SK-N-SH (cell line): ENCODE measurements at regions not wholly inside any gene's neighbourhood (a gene's known extent, or its start where the extent isn't known, plus 50 kb on each side); places are given as distances from the start of the nearest gene placed in this dataset.

Experiments
- CTCF ChIA-PET: fragments of 300-600, 350-600 bp; formaldehyde crosslinking; extraction: SDS; loops from one replicate; lab custom pipeline; 2021; lab: Yijun Ruan, JAX
- POLR2A ChIA-PET: fragments of 350-600 bp; sonication (Branson Sonifier 250); formaldehyde crosslinking; extraction: SDS; loops from one replicate; lab custom pipeline; 2020; ENCODE audit warnings: antibody characterized with exemption, inconsistent platforms; lab: Yijun Ruan, JAX
- DNase-seq: peaks from one replicate; pipeline ENCODE4 v3.0.0; 2012
- H2AFZ ChIP-seq: fragments of 200-600 bp; sonication (generic); 2 replicates; pipeline ENCODE4 v1.8.1; 2016; ENCODE audit warnings: antibody characterized with exemption, mild to moderate bottlenecking, low read depth
- H3F3A ChIP-seq: fragments of 200-600 bp; sonication (generic); replicated peaks from 2 replicates; pipeline ENCODE3; 2016; ENCODE audit warnings: antibody characterized with exemption, mild to moderate bottlenecking; ENCODE audit not compliant: insufficient read depth
- H3K27ac ChIP-seq, 2 experiments: fragments of 200-500 bp in 1 of 2; fragments of 200-600 bp in 1 of 2; sonication (Bioruptor generic) in 1 of 2; sonication (generic), shearing (Covaris generic) in 1 of 2; 2 replicates each; pipeline versions ENCODE4 v1.5.1 to v1.6.1; 2014 to 2016; ENCODE audit warnings: low read depth in 2 of 2, inconsistent platforms in 1 of 2, low read length in 1 of 2, mild to moderate bottlenecking in 1 of 2, mixed read lengths in 1 of 2
- H3K27me3 ChIP-seq: fragments of 200-600 bp; sonication (generic), shearing (Covaris generic); 2 replicates; pipeline ENCODE4 v1.6.1; 2016; ENCODE audit warnings: mixed run types; ENCODE audit not compliant: insufficient read depth
- H3K36me3 ChIP-seq, 2 experiments: fragments of 200-500 bp in 1 of 2; fragments of 200-600 bp in 1 of 2; sonication (Bioruptor generic) in 1 of 2; sonication (generic) in 1 of 2; replicated peaks in 1 of 2; 2 replicates each; pipeline versions ENCODE3 to v1.5.1; 2014 to 2016; ENCODE audit warnings: low read length in 1 of 2, mild to moderate bottlenecking in 1 of 2; ENCODE audit not compliant: insufficient read depth in 2 of 2, control insufficient read depth in 1 of 2
- H3K4me1 ChIP-seq, 2 experiments: fragments of 200-500 bp in 1 of 2; fragments of 200-600 bp in 1 of 2; sonication (Bioruptor generic) in 1 of 2; sonication (generic), shearing (Covaris generic) in 1 of 2; 2 replicates each; pipeline versions ENCODE4 v1.5.1 to v1.6.1; 2014 to 2016; ENCODE audit warnings: low read depth in 1 of 2, low read length in 1 of 2, mixed run types in 1 of 2; ENCODE audit not compliant: insufficient read depth in 2 of 2, control insufficient read depth in 1 of 2
- H3K4me2 ChIP-seq: fragments of 200-600 bp; sonication (generic), shearing (Covaris generic); 2 replicates; pipeline ENCODE4 v1.6.1; 2017; ENCODE audit warnings: mixed run types
- H3K4me3 ChIP-seq, 2 experiments: fragments of 200-500 bp in 1 of 2; fragments of 200-600 bp in 1 of 2; sonication (Bioruptor generic) in 1 of 2; sonication (generic), shearing (Covaris generic) in 1 of 2; 2 replicates each; pipeline versions ENCODE4 v1.5.1 to v1.8.1; 2014 to 2016; ENCODE audit warnings: low read depth in 2 of 2, inconsistent platforms in 1 of 2, low read length in 1 of 2, mild to moderate bottlenecking in 1 of 2, mixed read lengths in 1 of 2, moderate library complexity in 1 of 2
- H3K79me2 ChIP-seq: fragments of 200-600 bp; sonication (generic); 2 replicates; pipeline ENCODE4 v1.8.1; 2017; ENCODE audit warnings: mild to moderate bottlenecking; ENCODE audit not compliant: insufficient read depth
- H3K9ac ChIP-seq: fragments of 200-600 bp; sonication (generic); 2 replicates; pipeline ENCODE4 v1.6.1; 2017; ENCODE audit warnings: mixed run types
- H3K9me2 ChIP-seq: fragments of 200-600 bp; sonication (generic); 2 replicates; pipeline ENCODE4 v1.6.1; 2017; ENCODE audit warnings: mixed run types
- H3K9me3 ChIP-seq: fragments of 200-600 bp; sonication (generic); 2 replicates; pipeline ENCODE4 v1.6.1; 2017; ENCODE audit warnings: mixed run types, mild to moderate bottlenecking, moderate library complexity
- H4K20me1 ChIP-seq: fragments of 200-600 bp; sonication (generic); 2 replicates; pipeline ENCODE4 v1.6.1; 2017; ENCODE audit warnings: mild to moderate bottlenecking, mixed run types; ENCODE audit not compliant: insufficient read depth
- ELF1 ChIP-seq: IDR thresholded peaks from 2 replicates; pipeline ENCODE4 v1.4.0; 2012
- EP300 ChIP-seq, 2 experiments: IDR thresholded peaks; 2 replicates each; pipeline versions ENCODE4 v1.4.0 to v1.6.1; 2012; ENCODE audit warnings: borderline replicate concordance in 1 of 2, low read depth in 1 of 2, low read length in 1 of 2
- EZH2phosphoT487 ChIP-seq: fragments of 200-600 bp; sonication (generic); IDR thresholded peaks from 2 replicates; pipeline ENCODE4 v1.6.1; 2017; ENCODE audit warnings: low read depth, mixed run types, mild to moderate bottlenecking, antibody characterized with exemption, moderate library complexity, borderline replicate concordance
- FOSL2 ChIP-seq: IDR thresholded peaks from 2 replicates; pipeline ENCODE4 v1.4.0; 2012; ENCODE audit warnings: low read depth, mild to moderate bottlenecking, moderate library complexity, borderline replicate concordance
- FOXM1 ChIP-seq: IDR thresholded peaks from 2 replicates; pipeline ENCODE4 v1.4.0; 2012; ENCODE audit warnings: low read depth, mild to moderate bottlenecking
- GATA2 ChIP-seq: sonication (generic); formaldehyde crosslinking; IDR thresholded peaks from 2 replicates; pipeline ENCODE4 v1.5.0; 2020; ENCODE audit warnings: mild to moderate bottlenecking, missing genetic modification reagents
- JUND ChIP-seq: IDR thresholded peaks from 2 replicates; pipeline ENCODE4 v1.4.0; 2012
- MEF2A ChIP-seq: IDR thresholded peaks from 2 replicates; pipeline ENCODE4 v1.4.0; 2012; ENCODE audit warnings: low read depth, borderline replicate concordance
- MXI1 ChIP-seq: IDR thresholded peaks from 2 replicates; pipeline ENCODE4 v1.6.1; 2012; ENCODE audit warnings: mild to moderate bottlenecking, low read depth, low read length, improper control_type of control experiment
- NFIC ChIP-seq: IDR thresholded peaks from 2 replicates; pipeline ENCODE4 v1.4.0; 2012; ENCODE audit warnings: borderline replicate concordance
- POLR2AphosphoS5 ChIP-seq: IDR thresholded peaks from 2 replicates; pipeline ENCODE4 v1.6.1; 2012; ENCODE audit warnings: low read depth, low read length
- SIN3A ChIP-seq: IDR thresholded peaks from 2 replicates; pipeline ENCODE4 v1.6.1; 2012; ENCODE audit warnings: low read depth, mild to moderate bottlenecking, low read length, moderate library complexity, borderline replicate concordance
- SMC3 ChIP-seq: IDR thresholded peaks from 2 replicates; pipeline ENCODE4 v1.6.1; 2012; ENCODE audit warnings: low read depth, low read length, improper control_type of control experiment
- TCF12 ChIP-seq: IDR thresholded peaks from 2 replicates; pipeline ENCODE4 v1.4.0; 2012
- YY1 ChIP-seq: IDR thresholded peaks from 2 replicates; pipeline ENCODE4 v1.4.0; 2012; ENCODE audit warnings: low read depth, mild to moderate bottlenecking
- WGBS: methylation state at CpG from one replicate; pipeline ENCODE4 v1.1.6; 2017; ENCODE audit warnings: low lambda C conversion rate; 5-methylcytosine and 5-hydroxymethylcytosine counted together
- TF ChIP-seq, protein P1 (sequence below): IDR thresholded peaks from 2 replicates; pipeline ENCODE4 v1.6.1; 2012; ENCODE audit warnings: mild to moderate bottlenecking, low read depth, low read length, moderate library complexity
- TF ChIP-seq, protein P2 (sequence below): IDR thresholded peaks from 2 replicates; pipeline ENCODE4 v1.4.0; 2012; ENCODE audit warnings: low read depth, borderline replicate concordance
- TF ChIP-seq, protein P3 (sequence below): IDR thresholded peaks from 2 replicates; pipeline ENCODE4 v1.4.0; 2012; ENCODE audit warnings: low read depth, borderline replicate concordance

DNA sequence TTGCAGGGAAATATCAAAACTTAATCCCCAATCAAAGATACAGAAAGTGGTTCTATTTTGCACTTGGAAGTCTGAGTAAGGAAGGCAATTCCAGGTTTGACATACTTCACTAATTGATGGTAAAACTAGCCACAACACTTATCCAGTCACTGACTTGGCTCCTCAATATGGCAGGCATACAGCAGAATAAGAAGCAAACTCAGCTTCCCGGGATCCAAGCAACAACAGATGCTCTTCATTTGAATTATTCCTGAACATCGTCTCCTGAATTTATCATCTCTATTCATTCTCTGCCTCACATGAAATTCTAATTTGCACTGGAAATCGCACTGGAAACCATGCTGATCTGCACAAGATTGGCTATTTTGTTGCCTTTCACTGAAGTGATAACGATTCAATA is 629.6 kb downstream of the PRELID2 start:
- Histone ChIP-seq H3F3A (no peaks in the 10 kb centered on the region), H3K79me2 (no peaks in the 10 kb centered on the region), H2AFZ (no peak overlapping the region), H3K9me3 (no peaks in the 10 kb centered on the region), H3K27me3 (no peaks in the 10 kb centered on the region), H3K9me2 (no peaks in the 10 kb centered on the region), H3K4me3 (no peak overlapping the region), H4K20me1 (no peaks in the 10 kb centered on the region), H3K9ac (no peak overlapping the region), H3K4me2 (no peak overlapping the region), H3K4me1 (peaks cover 0 to 14% of the 10 kb centered on the region in 2 experiments; a peak in 1 of 4 replicates), H3K27ac (no peak overlapping the region), H3K36me3 (no peaks in the 10 kb centered on the region)
- WGBS: 41% methylated on average over 4 of the region's 4 CpGs
- no peak for DNase-seq
- POLR2A ChIA-PET: no interaction called here
- TF ChIP-seq, protein P1, sequence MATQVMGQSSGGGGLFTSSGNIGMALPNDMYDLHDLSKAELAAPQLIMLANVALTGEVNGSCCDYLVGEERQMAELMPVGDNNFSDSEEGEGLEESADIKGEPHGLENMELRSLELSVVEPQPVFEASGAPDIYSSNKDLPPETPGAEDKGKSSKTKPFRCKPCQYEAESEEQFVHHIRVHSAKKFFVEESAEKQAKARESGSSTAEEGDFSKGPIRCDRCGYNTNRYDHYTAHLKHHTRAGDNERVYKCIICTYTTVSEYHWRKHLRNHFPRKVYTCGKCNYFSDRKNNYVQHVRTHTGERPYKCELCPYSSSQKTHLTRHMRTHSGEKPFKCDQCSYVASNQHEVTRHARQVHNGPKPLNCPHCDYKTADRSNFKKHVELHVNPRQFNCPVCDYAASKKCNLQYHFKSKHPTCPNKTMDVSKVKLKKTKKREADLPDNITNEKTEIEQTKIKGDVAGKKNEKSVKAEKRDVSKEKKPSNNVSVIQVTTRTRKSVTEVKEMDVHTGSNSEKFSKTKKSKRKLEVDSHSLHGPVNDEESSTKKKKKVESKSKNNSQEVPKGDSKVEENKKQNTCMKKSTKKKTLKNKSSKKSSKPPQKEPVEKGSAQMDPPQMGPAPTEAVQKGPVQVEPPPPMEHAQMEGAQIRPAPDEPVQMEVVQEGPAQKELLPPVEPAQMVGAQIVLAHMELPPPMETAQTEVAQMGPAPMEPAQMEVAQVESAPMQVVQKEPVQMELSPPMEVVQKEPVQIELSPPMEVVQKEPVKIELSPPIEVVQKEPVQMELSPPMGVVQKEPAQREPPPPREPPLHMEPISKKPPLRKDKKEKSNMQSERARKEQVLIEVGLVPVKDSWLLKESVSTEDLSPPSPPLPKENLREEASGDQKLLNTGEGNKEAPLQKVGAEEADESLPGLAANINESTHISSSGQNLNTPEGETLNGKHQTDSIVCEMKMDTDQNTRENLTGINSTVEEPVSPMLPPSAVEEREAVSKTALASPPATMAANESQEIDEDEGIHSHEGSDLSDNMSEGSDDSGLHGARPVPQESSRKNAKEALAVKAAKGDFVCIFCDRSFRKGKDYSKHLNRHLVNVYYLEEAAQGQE: no peak
- TF ChIP-seq MEF2A: no peak
- CTCF ChIA-PET: interaction anchor here (1.1 kb wide), 1 partner anchor 74 kb away, joined by 3 read pairs; no protein-coding TSS in a partner anchor

DNA sequence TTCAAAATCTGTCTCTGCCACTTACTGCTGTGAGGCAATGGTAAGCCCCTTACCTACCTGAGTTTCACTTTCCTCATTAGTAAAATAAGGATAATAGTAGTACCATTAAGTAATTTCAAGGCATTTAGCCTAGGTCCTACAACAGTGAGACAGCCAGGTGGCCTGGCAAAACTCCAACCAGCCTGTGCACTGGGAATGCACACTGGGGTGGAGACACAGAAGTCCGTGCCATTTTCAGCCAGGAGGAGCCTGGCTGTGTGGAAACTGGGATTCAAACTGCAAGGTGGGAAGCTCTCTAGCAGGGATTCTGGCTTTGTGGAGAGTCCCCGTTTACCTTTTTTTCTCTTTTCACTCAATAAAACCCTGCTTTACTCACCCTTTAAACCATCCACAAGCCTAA is 630.4 kb downstream of the PRELID2 start:
- DNase-seq: no peak
- WGBS: 42% methylated on average over 1 of the region's 2 CpGs
- CTCF ChIA-PET: interaction anchor here (1.1 kb wide), 1 partner anchor 73 kb away, joined by 3 read pairs; no protein-coding TSS in a partner anchor
- Histone ChIP-seq H3K9me3 (no peaks in the 10 kb centered on the region), H3K27ac (no peak overlapping the region), H3K4me3 (no peak overlapping the region), H3K36me3 (no peaks in the 10 kb centered on the region), H3K9ac (no peak overlapping the region), H4K20me1 (no peaks in the 10 kb centered on the region), H2AFZ (no peak overlapping the region), H3F3A (no peaks in the 10 kb centered on the region), H3K79me2 (no peaks in the 10 kb centered on the region), H3K9me2 (no peaks in the 10 kb centered on the region), H3K4me1 (peaks cover 0 to 14% of the 10 kb centered on the region in 2 experiments; a peak in 1 of 4 replicates), H3K27me3 (no peaks in the 10 kb centered on the region), H3K4me2 (no peak overlapping the region)
- POLR2A ChIA-PET: no interaction called here
- TF ChIP-seq FOSL2: no peak
- no peak for TF ChIP-seq MEF2A
- TF ChIP-seq ELF1: no peak
- no peak for TF ChIP-seq EZH2phosphoT487
- no peak for TF ChIP-seq GATA2
- TF ChIP-seq, protein P2, sequence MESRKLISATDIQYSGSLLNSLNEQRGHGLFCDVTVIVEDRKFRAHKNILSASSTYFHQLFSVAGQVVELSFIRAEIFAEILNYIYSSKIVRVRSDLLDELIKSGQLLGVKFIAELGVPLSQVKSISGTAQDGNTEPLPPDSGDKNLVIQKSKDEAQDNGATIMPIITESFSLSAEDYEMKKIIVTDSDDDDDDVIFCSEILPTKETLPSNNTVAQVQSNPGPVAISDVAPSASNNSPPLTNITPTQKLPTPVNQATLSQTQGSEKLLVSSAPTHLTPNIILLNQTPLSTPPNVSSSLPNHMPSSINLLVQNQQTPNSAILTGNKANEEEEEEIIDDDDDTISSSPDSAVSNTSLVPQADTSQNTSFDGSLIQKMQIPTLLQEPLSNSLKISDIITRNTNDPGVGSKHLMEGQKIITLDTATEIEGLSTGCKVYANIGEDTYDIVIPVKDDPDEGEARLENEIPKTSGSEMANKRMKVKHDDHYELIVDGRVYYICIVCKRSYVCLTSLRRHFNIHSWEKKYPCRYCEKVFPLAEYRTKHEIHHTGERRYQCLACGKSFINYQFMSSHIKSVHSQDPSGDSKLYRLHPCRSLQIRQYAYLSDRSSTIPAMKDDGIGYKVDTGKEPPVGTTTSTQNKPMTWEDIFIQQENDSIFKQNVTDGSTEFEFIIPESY: no peak
- TF ChIP-seq, protein P3, sequence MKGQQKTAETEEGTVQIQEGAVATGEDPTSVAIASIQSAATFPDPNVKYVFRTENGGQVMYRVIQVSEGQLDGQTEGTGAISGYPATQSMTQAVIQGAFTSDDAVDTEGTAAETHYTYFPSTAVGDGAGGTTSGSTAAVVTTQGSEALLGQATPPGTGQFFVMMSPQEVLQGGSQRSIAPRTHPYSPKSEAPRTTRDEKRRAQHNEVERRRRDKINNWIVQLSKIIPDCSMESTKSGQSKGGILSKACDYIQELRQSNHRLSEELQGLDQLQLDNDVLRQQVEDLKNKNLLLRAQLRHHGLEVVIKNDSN: no peak
- TF ChIP-seq, protein P1: no peak
- no peak for TF ChIP-seq NFIC
- TF ChIP-seq FOXM1: no peak
- no peak for TF ChIP-seq YY1
- TF ChIP-seq JUND: no peak
- no peak for TF ChIP-seq POLR2AphosphoS5
- TF ChIP-seq EP300 (IDR thresholded peaks at IDR 0.05; ENCODE audit: borderline replicate concordance in 1 of 2, low read depth in 1 of 2, low read length in 1 of 2): no peak
- TF ChIP-seq SIN3A: no peak
- TF ChIP-seq TCF12: no peak
- TF ChIP-seq SMC3: no peak
- no peak for TF ChIP-seq MXI1
